ENCODE measurements at regions not wholly inside any gene's neighbourhood (a gene's known extent, or its start where the extent isn't known, plus 50 kb on each side); places are given as distances from the start of the nearest gene placed in this dataset.

- TF ChIP-seq POLR2AphosphoS5 (IDR thresholded peaks at IDR 0.05; ENCODE audit: low read depth, low read length) (no peak), TAF1 (IDR thresholded peaks at IDR 0.05; ENCODE audit: low read depth, low read length) (no peak), POLR2A (IDR thresholded peaks at IDR 0.05; ENCODE audit: low read depth, low read length) (no peak), SPI1 (IDR thresholded peaks at IDR 0.05; ENCODE audit: low read depth, low read length) (no peak)
These were observed 74.8 kb upstream of the TCL1B start for GRCh38 chr14:95611293-95611880.
